ENCODE measurements at regions not wholly inside any gene's neighbourhood (a gene's known extent, or its start where the extent isn't known, plus 50 kb on each side); places are given as distances from the start of the nearest gene placed in this dataset.

- TF ChIP-seq EZH2 (IDR thresholded peaks at IDR 0.05) (no peak), POLR2AphosphoS5 (IDR thresholded peaks at IDR 0.05; ENCODE audit: borderline replicate concordance, low read depth, low read length) (no peak)
Observed at GRCh38 chr5:97847920-97848631, 665.0 kb upstream of the RIOK2 start.

Measured in SK-N-MC (cell line).